Astrocyte (in vitro differentiated cells and primary cell): ENCODE measurements at regions not wholly inside any gene's neighbourhood (a gene's known extent, or its start where the extent isn't known, plus 50 kb on each side); places are given as distances from the start of the nearest gene placed in this dataset.
"Not testable (repeated sequence)": the region's sequence is repeated elsewhere in the genome, so short reads cannot be mapped to it uniquely, and the experiment has no call there.

ENCODE experiments used
- DNase-seq: peaks from one replicate; pipeline ENCODE4 v3.0.0-alpha.2; 2010; ENCODE audit warnings: low read depth
- FAIRE-seq: peaks from 2 replicates; lab custom pipeline; 2011; peaks lifted over from hg19 to GRCh38; lab: Jason Lieb, UNC
- H2AFZ ChIP-seq: 2 replicates; pipeline ENCODE4 v1.6.0; 2012; ENCODE audit warnings: low read depth, low read length, inconsistent platforms
- H3K27ac ChIP-seq: 2 replicates; pipeline ENCODE4 v1.5.1; 2011; ENCODE audit warnings: low read depth, low read length, inconsistent platforms
- H3K27me3 ChIP-seq: 2 replicates; pipeline ENCODE4 v1.6.0; 2011; ENCODE audit warnings: low read length, inconsistent platforms; ENCODE audit not compliant: insufficient read depth
- H3K36me3 ChIP-seq: 2 replicates; pipeline ENCODE4 v1.5.1; 2011; ENCODE audit warnings: low read length, inconsistent platforms; ENCODE audit not compliant: insufficient read depth
- H3K4me1 ChIP-seq: 2 replicates; pipeline ENCODE4 v1.5.1; 2011; ENCODE audit warnings: low read length, inconsistent platforms; ENCODE audit not compliant: insufficient read depth
- H3K4me2 ChIP-seq: 2 replicates; pipeline ENCODE4 v1.6.0; 2012; ENCODE audit warnings: low read length, inconsistent platforms
- H3K4me3 ChIP-seq: 2 replicates; pipeline ENCODE4 v1.5.1; 2011; ENCODE audit warnings: low read depth, mild to moderate bottlenecking, low read length, inconsistent platforms; ENCODE audit not compliant: insufficient read depth
- H3K79me2 ChIP-seq: 2 replicates; pipeline ENCODE4 v1.6.0; 2012; ENCODE audit warnings: mild to moderate bottlenecking, low read length, inconsistent platforms; ENCODE audit not compliant: insufficient read depth
- H3K9ac ChIP-seq: 2 replicates; pipeline ENCODE4 v1.6.0; 2012; ENCODE audit warnings: mild to moderate bottlenecking, low read length, inconsistent platforms
- H3K9me3 ChIP-seq: 2 replicates; pipeline ENCODE4 v1.5.1; 2012; ENCODE audit warnings: low read depth, mild to moderate bottlenecking, low read length, inconsistent platforms; ENCODE audit not compliant: insufficient read depth
- H4K20me1 ChIP-seq: 2 replicates; pipeline ENCODE4 v1.6.0; 2012; ENCODE audit warnings: low read length, inconsistent platforms; ENCODE audit not compliant: insufficient read depth
- H3K27ac Mint-ChIP-seq: one replicate; pipeline ENCODE4 v1.8.0; 2021; ENCODE audit warnings: mild to moderate bottlenecking, mixed read lengths; ENCODE audit not compliant: unreplicated experiment
- H3K27me3 Mint-ChIP-seq: one replicate; pipeline ENCODE4 v1.8.0; 2021; ENCODE audit warnings: low read depth, mixed read lengths; ENCODE audit not compliant: unreplicated experiment
- H3K36me3 Mint-ChIP-seq: one replicate; pipeline ENCODE4 v1.8.0; 2021; ENCODE audit warnings: low read depth, mixed read lengths; ENCODE audit not compliant: unreplicated experiment
- H3K4me1 Mint-ChIP-seq: one replicate; pipeline ENCODE4 v1.8.0; 2021; ENCODE audit warnings: low read depth, mixed read lengths; ENCODE audit not compliant: unreplicated experiment
- H3K4me3 Mint-ChIP-seq: one replicate; pipeline ENCODE4 v1.8.0; 2021; ENCODE audit warnings: mild to moderate bottlenecking, moderate library complexity, mixed read lengths; ENCODE audit not compliant: unreplicated experiment
- H3K9me3 Mint-ChIP-seq: one replicate; pipeline ENCODE4 v1.8.0; 2021; ENCODE audit warnings: mild to moderate bottlenecking, mixed read lengths; ENCODE audit not compliant: unreplicated experiment

- not testable (repeated sequence) for H3K27ac ChIP-seq, H3K36me3 ChIP-seq, H3K79me2 ChIP-seq, H3K27me3 Mint-ChIP-seq, H3K4me1 Mint-ChIP-seq, H3K9me3 ChIP-seq, H3K9me3 Mint-ChIP-seq, H3K27ac Mint-ChIP-seq, H3K4me3 ChIP-seq, DNase-seq, H2AFZ ChIP-seq, H3K4me1 ChIP-seq, H3K9ac ChIP-seq, H4K20me1 ChIP-seq, FAIRE-seq, H3K36me3 Mint-ChIP-seq, H3K4me3 Mint-ChIP-seq, H3K27me3 ChIP-seq, H3K4me2 ChIP-seq
These were observed 203.8 kb upstream of the SPATA31A3 start for GRCh38 chr9:67196135-67196534.

GRCh38 chr9:67195357-67195756 lies 203.0 kb upstream of the SPATA31A3 start:
- H3K4me2 ChIP-seq, DNase-seq, H3K4me3 Mint-ChIP-seq, H3K79me2 ChIP-seq, H3K9me3 ChIP-seq, H3K4me1 Mint-ChIP-seq, H3K36me3 Mint-ChIP-seq, H3K27ac ChIP-seq, H3K27me3 ChIP-seq, H3K4me1 ChIP-seq, H3K27me3 Mint-ChIP-seq, H4K20me1 ChIP-seq, H3K9ac ChIP-seq, H2AFZ ChIP-seq, H3K36me3 ChIP-seq, H3K9me3 Mint-ChIP-seq, H3K4me3 ChIP-seq, FAIRE-seq, H3K27ac Mint-ChIP-seq: not testable (repeated sequence)

- not testable (repeated sequence) for H2AFZ ChIP-seq, DNase-seq, H3K4me3 Mint-ChIP-seq, H3K27ac Mint-ChIP-seq, H3K9me3 Mint-ChIP-seq, H3K27me3 ChIP-seq, H3K9ac ChIP-seq, H3K4me1 Mint-ChIP-seq, H3K4me2 ChIP-seq, H3K9me3 ChIP-seq, H3K4me1 ChIP-seq, H3K36me3 ChIP-seq, H3K36me3 Mint-ChIP-seq, H3K27ac ChIP-seq, H3K27me3 Mint-ChIP-seq, FAIRE-seq, H3K4me3 ChIP-seq, H4K20me1 ChIP-seq, H3K79me2 ChIP-seq
These were observed 186.8 kb upstream of the SPATA31A3 start for GRCh38 chr9:67179185-67179584.

GRCh38 chr9:67175167-67175566 lies 182.8 kb upstream of the SPATA31A3 start:
- H3K4me3 Mint-ChIP-seq, H3K36me3 Mint-ChIP-seq, H3K4me2 ChIP-seq, H3K27me3 Mint-ChIP-seq, H3K9me3 Mint-ChIP-seq, H3K36me3 ChIP-seq, H3K27me3 ChIP-seq, H3K27ac Mint-ChIP-seq, H3K4me3 ChIP-seq, H3K27ac ChIP-seq, H4K20me1 ChIP-seq, H3K9me3 ChIP-seq, H3K79me2 ChIP-seq, H2AFZ ChIP-seq, H3K9ac ChIP-seq, H3K4me1 ChIP-seq, DNase-seq, H3K4me1 Mint-ChIP-seq, FAIRE-seq: not testable (repeated sequence)

- H3K27ac Mint-ChIP-seq, H2AFZ ChIP-seq, H3K4me2 ChIP-seq: not testable (repeated sequence)
These were observed 179.4 kb upstream of the SPATA31A3 start for GRCh38 chr9:67171721-67172120.

GRCh38 chr9:67168530-67169157 lies 176.3 kb upstream of the SPATA31A3 start:
- H3K4me3 Mint-ChIP-seq, H3K27me3 Mint-ChIP-seq, FAIRE-seq: not testable (repeated sequence)

More at GRCh38 chr9:67171721-67172120, 179.4 kb upstream of the SPATA31A3 start:
- not testable (repeated sequence) for H3K4me1 ChIP-seq, H3K27ac ChIP-seq, H3K9me3 Mint-ChIP-seq, H3K27me3 Mint-ChIP-seq, H3K9me3 ChIP-seq, H3K4me1 Mint-ChIP-seq, H3K36me3 Mint-ChIP-seq, H3K36me3 ChIP-seq, H3K4me3 ChIP-seq, H3K4me3 Mint-ChIP-seq, H4K20me1 ChIP-seq, H3K9ac ChIP-seq, H3K27me3 ChIP-seq, H3K79me2 ChIP-seq, FAIRE-seq, DNase-seq

More at GRCh38 chr9:67168530-67169157, 176.3 kb upstream of the SPATA31A3 start:
- H3K9me3 Mint-ChIP-seq, H4K20me1 ChIP-seq, H2AFZ ChIP-seq, H3K4me3 ChIP-seq, H3K4me1 ChIP-seq, H3K9ac ChIP-seq, H3K27ac ChIP-seq, H3K36me3 ChIP-seq, H3K4me1 Mint-ChIP-seq, H3K9me3 ChIP-seq, DNase-seq, H3K27me3 ChIP-seq, H3K27ac Mint-ChIP-seq, H3K36me3 Mint-ChIP-seq, H3K4me2 ChIP-seq, H3K79me2 ChIP-seq: not testable (repeated sequence)
